ENCODE measurements at regions not wholly inside any gene's neighbourhood (a gene's known extent, or its start where the extent isn't known, plus 50 kb on each side); places are given as distances from the start of the nearest gene placed in this dataset.

DNA sequence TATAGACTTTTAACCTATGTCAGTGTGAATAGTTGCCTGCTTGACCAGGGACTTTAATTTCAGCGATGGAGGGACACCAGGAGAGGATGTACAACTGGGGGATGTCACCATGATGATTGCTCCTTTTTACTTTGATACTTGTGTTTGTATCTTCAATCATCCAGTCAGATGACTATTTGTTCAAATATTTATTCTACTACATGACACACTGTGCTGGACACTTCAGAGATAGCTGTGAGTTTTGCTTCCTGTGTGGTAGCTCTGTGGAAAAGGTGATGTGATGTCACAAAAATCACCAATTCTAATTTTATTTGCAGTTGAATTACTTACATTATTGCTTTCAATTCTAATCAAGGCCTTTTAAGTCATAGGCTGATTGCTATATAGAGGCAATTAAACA, 62.7 kb upstream of the CREB5 start:
- POLR2A ChIA-PET: no interaction called here
- Histone ChIP-seq H3K36me3 (ENCODE audit: control insufficient read depth, insufficient read depth, low read length) (no peaks in the 10 kb centered on the region), H3K27me3 (ENCODE audit: control insufficient read depth, insufficient read depth, low read length) (no peaks in the 10 kb centered on the region; the same call in 1 of the 2 replicates), H3K4me1 (ENCODE audit: control insufficient read depth, insufficient read depth, low read length) (no peaks in the 10 kb centered on the region), H3K27ac (ENCODE audit: low read length) (no peak overlapping the region), H3K9me3 (ENCODE audit: control insufficient read depth, insufficient read depth, low read depth, low read length) (no peaks in the 10 kb centered on the region), H3K4me3 (ENCODE audit: low read depth in 2 of 2, low read length in 2 of 2) (no peak overlapping the region)
- in situ Hi-C loops (cut with HindIII; ENCODE audit: low pct_unique_long_range_greater_than_20kb, low sequenced_read_pairs) (no loop called here), intact Hi-C loops (cut with micrococcal nuclease; ENCODE audit: unreplicated experiment) (no loop called here)
- BruUV-seq (replicated peaks): no TSS peak
- TF ChIP-seq, protein P1, sequence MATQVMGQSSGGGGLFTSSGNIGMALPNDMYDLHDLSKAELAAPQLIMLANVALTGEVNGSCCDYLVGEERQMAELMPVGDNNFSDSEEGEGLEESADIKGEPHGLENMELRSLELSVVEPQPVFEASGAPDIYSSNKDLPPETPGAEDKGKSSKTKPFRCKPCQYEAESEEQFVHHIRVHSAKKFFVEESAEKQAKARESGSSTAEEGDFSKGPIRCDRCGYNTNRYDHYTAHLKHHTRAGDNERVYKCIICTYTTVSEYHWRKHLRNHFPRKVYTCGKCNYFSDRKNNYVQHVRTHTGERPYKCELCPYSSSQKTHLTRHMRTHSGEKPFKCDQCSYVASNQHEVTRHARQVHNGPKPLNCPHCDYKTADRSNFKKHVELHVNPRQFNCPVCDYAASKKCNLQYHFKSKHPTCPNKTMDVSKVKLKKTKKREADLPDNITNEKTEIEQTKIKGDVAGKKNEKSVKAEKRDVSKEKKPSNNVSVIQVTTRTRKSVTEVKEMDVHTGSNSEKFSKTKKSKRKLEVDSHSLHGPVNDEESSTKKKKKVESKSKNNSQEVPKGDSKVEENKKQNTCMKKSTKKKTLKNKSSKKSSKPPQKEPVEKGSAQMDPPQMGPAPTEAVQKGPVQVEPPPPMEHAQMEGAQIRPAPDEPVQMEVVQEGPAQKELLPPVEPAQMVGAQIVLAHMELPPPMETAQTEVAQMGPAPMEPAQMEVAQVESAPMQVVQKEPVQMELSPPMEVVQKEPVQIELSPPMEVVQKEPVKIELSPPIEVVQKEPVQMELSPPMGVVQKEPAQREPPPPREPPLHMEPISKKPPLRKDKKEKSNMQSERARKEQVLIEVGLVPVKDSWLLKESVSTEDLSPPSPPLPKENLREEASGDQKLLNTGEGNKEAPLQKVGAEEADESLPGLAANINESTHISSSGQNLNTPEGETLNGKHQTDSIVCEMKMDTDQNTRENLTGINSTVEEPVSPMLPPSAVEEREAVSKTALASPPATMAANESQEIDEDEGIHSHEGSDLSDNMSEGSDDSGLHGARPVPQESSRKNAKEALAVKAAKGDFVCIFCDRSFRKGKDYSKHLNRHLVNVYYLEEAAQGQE (IDR thresholded peaks at IDR 0.05; ENCODE audit: insufficient read depth in 1 of 2, low read depth in 2 of 2, low read length in 1 of 2): no peak
- no peak for TF ChIP-seq SIN3A (IDR thresholded peaks at IDR 0.05; ENCODE audit: borderline replicate concordance, insufficient read depth, low read depth, low read length)
- no peak for TF ChIP-seq TCF7L2 (IDR thresholded peaks at IDR 0.05; ENCODE audit: low read depth, low read length)
- TF ChIP-seq POLR2AphosphoS5 (IDR thresholded peaks at IDR 0.05; ENCODE audit: low read depth, low read length): no peak
- TF ChIP-seq, protein P2, sequence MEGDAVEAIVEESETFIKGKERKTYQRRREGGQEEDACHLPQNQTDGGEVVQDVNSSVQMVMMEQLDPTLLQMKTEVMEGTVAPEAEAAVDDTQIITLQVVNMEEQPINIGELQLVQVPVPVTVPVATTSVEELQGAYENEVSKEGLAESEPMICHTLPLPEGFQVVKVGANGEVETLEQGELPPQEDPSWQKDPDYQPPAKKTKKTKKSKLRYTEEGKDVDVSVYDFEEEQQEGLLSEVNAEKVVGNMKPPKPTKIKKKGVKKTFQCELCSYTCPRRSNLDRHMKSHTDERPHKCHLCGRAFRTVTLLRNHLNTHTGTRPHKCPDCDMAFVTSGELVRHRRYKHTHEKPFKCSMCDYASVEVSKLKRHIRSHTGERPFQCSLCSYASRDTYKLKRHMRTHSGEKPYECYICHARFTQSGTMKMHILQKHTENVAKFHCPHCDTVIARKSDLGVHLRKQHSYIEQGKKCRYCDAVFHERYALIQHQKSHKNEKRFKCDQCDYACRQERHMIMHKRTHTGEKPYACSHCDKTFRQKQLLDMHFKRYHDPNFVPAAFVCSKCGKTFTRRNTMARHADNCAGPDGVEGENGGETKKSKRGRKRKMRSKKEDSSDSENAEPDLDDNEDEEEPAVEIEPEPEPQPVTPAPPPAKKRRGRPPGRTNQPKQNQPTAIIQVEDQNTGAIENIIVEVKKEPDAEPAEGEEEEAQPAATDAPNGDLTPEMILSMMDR (IDR thresholded peaks at IDR 0.05): no peak
- CTCF ChIA-PET: no interaction called here
- ATAC-seq (no peak), DNase-seq (ENCODE audit: low read depth, low spot score) (peak; percentile 28)

DNA sequence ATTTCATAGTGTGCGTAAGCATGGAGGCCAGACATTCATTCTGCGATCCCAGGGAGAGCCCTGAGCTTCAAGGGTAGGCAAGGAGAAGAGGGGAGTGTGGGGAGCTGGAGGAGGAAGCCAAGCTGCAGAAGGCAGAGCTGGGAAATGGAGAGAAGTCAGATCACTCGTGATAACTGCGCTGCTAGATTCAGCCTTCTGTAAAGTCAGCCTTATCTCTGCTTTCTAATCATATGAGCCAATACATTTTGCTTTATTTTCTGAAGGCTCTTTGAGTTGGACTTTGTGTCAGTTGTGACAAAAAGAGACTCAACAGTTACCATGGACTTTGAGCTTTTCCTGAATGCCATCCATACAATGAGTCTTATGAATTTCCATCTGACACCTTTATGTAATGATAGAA, 61.7 kb upstream of the CREB5 start:
- Histone ChIP-seq H3K36me3 (ENCODE audit: control insufficient read depth, insufficient read depth, low read length) (no peaks in the 10 kb centered on the region), H3K4me3 (ENCODE audit: low read depth in 2 of 2, low read length in 2 of 2) (no peak overlapping the region), H3K9me3 (ENCODE audit: control insufficient read depth, insufficient read depth, low read depth, low read length) (no peaks in the 10 kb centered on the region), H3K27me3 (ENCODE audit: control insufficient read depth, insufficient read depth, low read length) (no peaks in the 10 kb centered on the region; the same call in 1 of the 2 replicates), H3K27ac (ENCODE audit: low read length) (no peak overlapping the region), H3K4me1 (ENCODE audit: control insufficient read depth, insufficient read depth, low read length) (no peaks in the 10 kb centered on the region)
- ATAC-seq: no peak
- CTCF ChIA-PET: no interaction called here
- intact Hi-C loops (cut with micrococcal nuclease; ENCODE audit: unreplicated experiment): no loop called here
- POLR2A ChIA-PET: no interaction called here
- DNase-seq (ENCODE audit: low read depth, low spot score): no peak
- in situ Hi-C loops (cut with HindIII; ENCODE audit: low pct_unique_long_range_greater_than_20kb, low sequenced_read_pairs): no loop called here
- BruUV-seq (replicated peaks): no TSS peak
- TF ChIP-seq, protein P1 (IDR thresholded peaks at IDR 0.05; ENCODE audit: insufficient read depth in 1 of 2, low read depth in 2 of 2, low read length in 1 of 2): no peak

Measured in Panc1 (cell line).